Mesenchymal stem cell (in vitro differentiated cells and primary cell): ENCODE measurements at regions not wholly inside any gene's neighbourhood (a gene's known extent, or its start where the extent isn't known, plus 50 kb on each side); places are given as distances from the start of the nearest gene placed in this dataset.
A peak's percentile ranks its signal among the peaks of the same experiment; 100 is the strongest.

Source experiments
- DNase-seq: peaks from one replicate; pipeline ENCODE4 v3.0.0-alpha.2; 2013
- H2AFZ ChIP-seq: one replicate; pipeline ENCODE4 v1.6.1; 2013; ENCODE audit warnings: low read depth, mild to moderate bottlenecking, control low read depth, inconsistent platforms, low read length, moderate library complexity
- H2AK5ac ChIP-seq: 2 replicates; pipeline ENCODE4 v1.6.1; 2013; ENCODE audit warnings: low read length, moderate library complexity, mild to moderate bottlenecking, inconsistent platforms; ENCODE audit not compliant: severe bottlenecking
- H2BK120ac ChIP-seq: one replicate; pipeline ENCODE4 v1.6.1; 2013; ENCODE audit warnings: low read depth, mild to moderate bottlenecking, inconsistent platforms, low read length, moderate library complexity
- H2BK12ac ChIP-seq, 2 experiments: one replicate each; pipeline ENCODE4 v1.6.1; 2013; ENCODE audit warnings: inconsistent platforms in 2 of 2, low read length in 2 of 2, mild to moderate bottlenecking in 2 of 2, moderate library complexity in 2 of 2, control low read depth in 1 of 2
- H2BK15ac ChIP-seq: one replicate; pipeline ENCODE4 v1.6.1; 2013; ENCODE audit warnings: mild to moderate bottlenecking, low read depth, inconsistent platforms; ENCODE audit not compliant: poor library complexity, severe bottlenecking
- H2BK5ac ChIP-seq: 2 replicates; pipeline ENCODE4 v1.6.1; 2013; ENCODE audit warnings: low read depth, mild to moderate bottlenecking, low read length, control low read depth, inconsistent platforms; ENCODE audit not compliant: poor library complexity, severe bottlenecking
- H3K14ac ChIP-seq, 2 experiments: one replicate each; pipeline ENCODE4 v1.6.1; 2013; ENCODE audit warnings: inconsistent platforms in 2 of 2, low read length in 2 of 2, control low read depth in 1 of 2, mild to moderate bottlenecking in 1 of 2, moderate library complexity in 1 of 2
- H3K18ac ChIP-seq, 2 experiments: one replicate each; pipeline ENCODE4 v1.6.1; 2013; ENCODE audit warnings: inconsistent platforms in 2 of 2, low read length in 2 of 2, control low read depth in 1 of 2, low read depth in 1 of 2, mild to moderate bottlenecking in 1 of 2
- H3K23ac ChIP-seq, 2 experiments: one replicate each; pipeline ENCODE4 v1.6.1; 2013; ENCODE audit warnings: inconsistent platforms in 2 of 2, low read length in 2 of 2, mild to moderate bottlenecking in 2 of 2, moderate library complexity in 2 of 2, control low read depth in 1 of 2
- H3K27ac ChIP-seq: 2 replicates; pipeline ENCODE4 v1.5.1; 2013; ENCODE audit warnings: mild to moderate bottlenecking, moderate library complexity, low read length, control low read depth, inconsistent platforms; ENCODE audit not compliant: poor library complexity, severe bottlenecking
- H3K27me3 ChIP-seq, 2 experiments: 2 replicates each; pipeline versions ENCODE4 v1.6.1 to v1.7.0; 2013; ENCODE audit warnings: low read length in 2 of 2, mild to moderate bottlenecking in 2 of 2, moderate library complexity in 2 of 2, control low read depth in 1 of 2, inconsistent platforms in 1 of 2; ENCODE audit not compliant: control insufficient read depth in 1 of 2, insufficient read depth in 1 of 2
- H3K36me3 ChIP-seq, 2 experiments: 2 replicates each; pipeline versions ENCODE4 v1.6.1 to v1.7.0; 2013; ENCODE audit warnings: low read length in 2 of 2, control low read depth in 1 of 2, inconsistent platforms in 1 of 2, low read depth in 1 of 2, mild to moderate bottlenecking in 1 of 2; ENCODE audit not compliant: insufficient read depth in 2 of 2, control insufficient read depth in 1 of 2
- H3K4ac ChIP-seq, 2 experiments: one replicate each; pipeline ENCODE4 v1.6.1; 2013; ENCODE audit warnings: inconsistent platforms in 2 of 2, low read length in 2 of 2, mild to moderate bottlenecking in 2 of 2, moderate library complexity in 2 of 2, control low read depth in 1 of 2, low read depth in 1 of 2
- H3K4me1 ChIP-seq: 2 replicates; pipeline ENCODE4 v1.6.1; 2013; ENCODE audit warnings: low read depth, low read length, control low read depth; ENCODE audit not compliant: control insufficient read depth, insufficient read depth
- H3K4me2 ChIP-seq: 2 replicates; pipeline ENCODE4 v1.6.1; 2013; ENCODE audit warnings: low read length, mild to moderate bottlenecking, inconsistent platforms; ENCODE audit not compliant: poor library complexity, severe bottlenecking
- H3K4me3 ChIP-seq, 2 experiments: 2 replicates each; pipeline versions ENCODE4 v1.5.1 to v1.7.0; 2013; ENCODE audit warnings: low read length in 2 of 2, mild to moderate bottlenecking in 2 of 2, control low read depth in 1 of 2, low read depth in 1 of 2; ENCODE audit not compliant: insufficient read depth in 1 of 2
- H3K79me1 ChIP-seq: replicated peaks from 2 replicates; pipeline ENCODE4 v1.6.1; 2013; ENCODE audit warnings: mild to moderate bottlenecking, control low read depth, low read length, inconsistent platforms; ENCODE audit not compliant: poor library complexity, severe bottlenecking
- H3K9ac ChIP-seq: 2 replicates; pipeline ENCODE4 v1.7.0; 2013; ENCODE audit warnings: mild to moderate bottlenecking, low read length, moderate library complexity
- H3K9me3 ChIP-seq: 2 replicates; pipeline ENCODE4 v1.7.0; 2013; ENCODE audit warnings: mild to moderate bottlenecking, low read length; ENCODE audit not compliant: control insufficient read depth
- H4K8ac ChIP-seq: one replicate; pipeline ENCODE4 v1.6.1; 2013; ENCODE audit warnings: inconsistent platforms, mild to moderate bottlenecking, low read length, moderate library complexity
- H4K91ac ChIP-seq: one replicate; pipeline ENCODE4 v1.6.1; 2013; ENCODE audit warnings: mild to moderate bottlenecking, low read length, inconsistent platforms
- WGBS: methylation state at CpG from one replicate; pipeline ENCODE4 v1.1.7; 2013; ENCODE audit warnings: mixed read lengths; 5-methylcytosine and 5-hydroxymethylcytosine counted together

GRCh38 chr12:19752712-19753111 is 313.4 kb downstream of the AEBP2 start:
- H2BK5ac ChIP-seq: no peak overlapping the region
- peaks cover 20% of the 10 kb centered on the region for H3K9me3 ChIP-seq
- H4K8ac ChIP-seq: no peak overlapping the region
- no peaks in the 10 kb centered on the region for H3K36me3 ChIP-seq
- H3K23ac ChIP-seq: no peak overlapping the region
- 88% methylated on average over 3 of the region's 3 CpGs for WGBS
- no peak overlapping the region for H3K4me2 ChIP-seq
- H3K27me3 ChIP-seq: no peaks in the 10 kb centered on the region
- no peaks in the 10 kb centered on the region for H3K79me1 ChIP-seq
- no peak overlapping the region for H2BK12ac ChIP-seq
- H3K18ac ChIP-seq: no peak overlapping the region
- H2BK15ac ChIP-seq: no peak overlapping the region
- H3K4me1 ChIP-seq: no peaks in the 10 kb centered on the region
- H4K91ac ChIP-seq: no peak overlapping the region
- H3K27ac ChIP-seq: no peak overlapping the region
- H2AK5ac ChIP-seq: no peak overlapping the region
- no peak overlapping the region for H2AFZ ChIP-seq
- H3K9ac ChIP-seq: no peak overlapping the region
- H3K4ac ChIP-seq: no peak overlapping the region
- H3K14ac ChIP-seq: no peak overlapping the region
- no peak overlapping the region for H2BK120ac ChIP-seq
- no peak overlapping the region for H3K4me3 ChIP-seq
- DNase-seq: no peak

GRCh38 chr12:19755136-19755535 is 315.8 kb downstream of the AEBP2 start:
- no peak overlapping the region for H3K18ac ChIP-seq

GRCh38 chr12:19757317-19757877 is 318.1 kb downstream of the AEBP2 start:
- H3K79me1 ChIP-seq: no peaks in the 10 kb centered on the region
- no peaks in the 10 kb centered on the region for H3K27me3 ChIP-seq
- no peak overlapping the region for H2AK5ac ChIP-seq
- H3K4me1 ChIP-seq: no peaks in the 10 kb centered on the region
- H3K14ac ChIP-seq: no peak overlapping the region
- no peak overlapping the region for H4K91ac ChIP-seq
- no peak overlapping the region for H2BK15ac ChIP-seq
- no peak overlapping the region for H2BK12ac ChIP-seq
- H4K8ac ChIP-seq: no peak overlapping the region
- peaks cover 12% of the 10 kb centered on the region for H3K9me3 ChIP-seq
- no peak overlapping the region for H3K18ac ChIP-seq
- peak; percentile 63 for DNase-seq
- 3% methylated on average over 2 of the region's 7 CpGs for WGBS
- no peak overlapping the region for H2AFZ ChIP-seq
- H3K27ac ChIP-seq: no peak overlapping the region
- no peaks in the 10 kb centered on the region for H3K36me3 ChIP-seq
- no peak overlapping the region for H3K4me2 ChIP-seq
- H3K9ac ChIP-seq: peak overlapping the region; percentile 55
- H2BK120ac ChIP-seq: no peak overlapping the region
- no peak overlapping the region for H2BK5ac ChIP-seq
- no peak overlapping the region for H3K4ac ChIP-seq
- H3K23ac ChIP-seq: no peak overlapping the region
- H3K4me3 ChIP-seq: no peak overlapping the region

More at GRCh38 chr12:19755136-19755535, 315.8 kb downstream of the AEBP2 start:
- Histone ChIP-seq H3K27me3 (no peaks in the 10 kb centered on the region), H2AK5ac (no peak overlapping the region), H3K36me3 (no peaks in the 10 kb centered on the region), H2AFZ (no peak overlapping the region), H3K4me3 (no peak overlapping the region), H2BK120ac (no peak overlapping the region), H3K79me1 (no peaks in the 10 kb centered on the region), H3K27ac (no peak overlapping the region), H2BK15ac (no peak overlapping the region), H3K9ac (no peak overlapping the region), H3K23ac (no peak overlapping the region), H3K4me1 (no peaks in the 10 kb centered on the region), H3K9me3 (peaks cover 12% of the 10 kb centered on the region), H2BK12ac (no peak overlapping the region), H3K4me2 (no peak overlapping the region), H2BK5ac (no peak overlapping the region), H3K4ac (no peak overlapping the region), H4K91ac (no peak overlapping the region), H4K8ac (no peak overlapping the region), H3K14ac (no peak overlapping the region)
- 86% methylated on average over 1 of the region's 2 CpGs for WGBS
- no peak for DNase-seq

GRCh38 chr12:19759227-19759626 is 319.9 kb downstream of the AEBP2 start:
- Histone ChIP-seq H3K4ac (no peak overlapping the region), H3K27me3 (no peaks in the 10 kb centered on the region), H4K8ac (no peak overlapping the region)

More at GRCh38 chr12:19759227-19759626, 319.9 kb downstream of the AEBP2 start:
- Histone ChIP-seq H2BK5ac (no peak overlapping the region), H4K91ac (no peak overlapping the region), H3K4me2 (no peak overlapping the region), H3K23ac (no peak overlapping the region), H3K14ac (no peak overlapping the region), H2BK12ac (no peak overlapping the region), H3K27ac (no peak overlapping the region), H3K9ac (no peak overlapping the region), H3K9me3 (no peaks in the 10 kb centered on the region), H3K79me1 (no peaks in the 10 kb centered on the region), H3K4me3 (no peak overlapping the region), H2AFZ (no peak overlapping the region), H2AK5ac (no peak overlapping the region), H3K4me1 (no peaks in the 10 kb centered on the region), H2BK15ac (no peak overlapping the region), H2BK120ac (no peak overlapping the region), H3K36me3 (no peaks in the 10 kb centered on the region), H3K18ac (no peak overlapping the region)
- DNase-seq: no peak
